Mucosa of descending colon (tissue), 3 donors: ENCODE measurements at regions not wholly inside any gene's neighbourhood (a gene's known extent, or its start where the extent isn't known, plus 50 kb on each side); places are given as distances from the start of the nearest gene placed in this dataset.
A peak's percentile ranks its signal among the peaks of the same experiment; 100 is the strongest.

Experiments used
- ATAC-seq: fragments of 200-7000 bp; cut with Tn5 transposase; one replicate; pipeline ENCODE4 v1.9.1; 2020; ENCODE audit warnings: mild to moderate bottlenecking, moderate library complexity
- DNase-seq, 3 donors: peaks; one replicate each; pipeline ENCODE4 v3.0.0-alpha.2; 2020
- H3K36me3 ChIP-seq: fragments of 200-600 bp; one replicate; pipeline ENCODE4 v1.8.0; 2021; ENCODE audit warnings: low read depth, mild to moderate bottlenecking
- H3K4me1 ChIP-seq: fragments of 200-600 bp; one replicate; pipeline ENCODE4 v1.8.0; 2021; ENCODE audit warnings: low read depth, mild to moderate bottlenecking
- H3K4me3 ChIP-seq: fragments of 200-600 bp; one replicate; pipeline ENCODE4 v1.8.0; 2021; ENCODE audit warnings: mild to moderate bottlenecking
- H3K9me3 ChIP-seq: fragments of 200-600 bp; one replicate; pipeline ENCODE4 v1.8.0; 2021; ENCODE audit warnings: mild to moderate bottlenecking
- intact Hi-C, 2 donors: fragments of 100-400 bp; cut with DNase I in 1 of 2; cut with micrococcal nuclease in 1 of 2; formaldehyde crosslinking; loops; one replicate each; pipeline versions ENCODE4 v1.11.0 to v1.11.1; 2022; cut with DNase I, micrococcal nuclease
- TF ChIP-seq, protein P1 (sequence below): fragments of 200-600 bp; IDR thresholded peaks from one replicate; pipeline ENCODE4 v1.8.0; 2022; ENCODE audit warnings: antibody characterized with exemption, mild to moderate bottlenecking
- donor health status: DM: no; HTN: no; CAD: no; lungs with moderate emphysema.
- donor health status: DM: no; HTN: no; CAD: no.
- donor health status: DM: no; HTN: yes; CAD: no.

DNA sequence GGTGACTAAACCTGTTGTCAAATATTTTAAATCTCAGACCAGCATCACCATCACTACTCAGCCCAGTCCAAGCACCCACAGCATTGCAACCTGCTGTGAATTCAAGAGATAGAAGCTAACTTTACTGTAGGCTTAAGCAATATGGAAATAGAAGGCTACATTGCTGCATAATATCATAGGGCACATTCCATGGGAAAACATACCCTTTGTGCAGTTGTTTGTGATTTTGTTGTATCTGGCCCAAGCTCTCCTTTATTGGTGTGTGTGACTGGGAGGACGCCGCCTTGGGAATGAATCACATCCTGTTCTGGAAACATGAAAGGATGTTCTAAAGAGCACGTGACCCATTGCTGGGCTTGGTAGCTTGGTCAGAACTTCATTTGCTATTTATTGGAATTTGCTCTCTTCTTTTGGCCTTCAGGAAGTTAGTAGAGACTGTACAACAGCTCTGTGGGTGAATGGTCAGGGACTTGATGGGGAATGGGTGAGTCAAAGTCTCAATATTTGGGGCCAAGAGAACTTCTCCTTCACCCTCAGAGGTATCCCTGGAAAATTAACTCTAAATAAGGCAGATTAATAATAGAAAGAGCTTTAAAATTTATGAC, 106.8 kb upstream of the SERPINE2 start:
- H3K36me3 ChIP-seq: no peaks in the 10 kb centered on the region
- intact Hi-C loops: no loop called here
- ATAC-seq (peak; percentile 83), DNase-seq (peak in 1 of 3 donors; percentile 59)
- peaks cover 7% of the 10 kb centered on the region for H3K4me1 ChIP-seq
- TF ChIP-seq, protein P1, sequence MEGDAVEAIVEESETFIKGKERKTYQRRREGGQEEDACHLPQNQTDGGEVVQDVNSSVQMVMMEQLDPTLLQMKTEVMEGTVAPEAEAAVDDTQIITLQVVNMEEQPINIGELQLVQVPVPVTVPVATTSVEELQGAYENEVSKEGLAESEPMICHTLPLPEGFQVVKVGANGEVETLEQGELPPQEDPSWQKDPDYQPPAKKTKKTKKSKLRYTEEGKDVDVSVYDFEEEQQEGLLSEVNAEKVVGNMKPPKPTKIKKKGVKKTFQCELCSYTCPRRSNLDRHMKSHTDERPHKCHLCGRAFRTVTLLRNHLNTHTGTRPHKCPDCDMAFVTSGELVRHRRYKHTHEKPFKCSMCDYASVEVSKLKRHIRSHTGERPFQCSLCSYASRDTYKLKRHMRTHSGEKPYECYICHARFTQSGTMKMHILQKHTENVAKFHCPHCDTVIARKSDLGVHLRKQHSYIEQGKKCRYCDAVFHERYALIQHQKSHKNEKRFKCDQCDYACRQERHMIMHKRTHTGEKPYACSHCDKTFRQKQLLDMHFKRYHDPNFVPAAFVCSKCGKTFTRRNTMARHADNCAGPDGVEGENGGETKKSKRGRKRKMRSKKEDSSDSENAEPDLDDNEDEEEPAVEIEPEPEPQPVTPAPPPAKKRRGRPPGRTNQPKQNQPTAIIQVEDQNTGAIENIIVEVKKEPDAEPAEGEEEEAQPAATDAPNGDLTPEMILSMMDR: no peak
- no peak overlapping the region for H3K4me3 ChIP-seq
- no peaks in the 10 kb centered on the region for H3K9me3 ChIP-seq

DNA sequence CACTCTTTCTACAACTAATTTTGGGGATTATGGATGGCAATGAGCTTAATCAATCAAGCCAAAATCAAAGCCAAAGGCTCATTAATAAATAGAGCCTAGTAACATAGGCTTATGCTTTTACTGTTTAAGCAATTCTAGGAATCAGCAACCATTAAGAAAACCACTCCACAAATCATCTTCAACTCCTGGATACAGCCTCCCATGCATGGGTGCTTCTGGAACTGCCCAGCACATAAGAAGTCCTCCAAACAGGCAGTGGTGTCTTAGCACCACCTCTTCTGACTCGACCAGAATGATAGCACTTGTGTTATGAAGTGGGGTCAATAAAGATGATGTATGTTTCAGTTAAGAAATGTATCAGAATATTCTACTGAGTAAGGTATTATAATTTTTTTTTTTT, 104.4 kb upstream of the SERPINE2 start:
- Histone ChIP-seq H3K9me3 (no peaks in the 10 kb centered on the region), H3K36me3 (no peaks in the 10 kb centered on the region), H3K4me3 (no peak overlapping the region), H3K4me1 (peaks cover 7% of the 10 kb centered on the region)
- no peak for ATAC-seq
- no peak for DNase-seq
- intact Hi-C loops: no loop called here
- TF ChIP-seq, protein P1: no peak

DNA sequence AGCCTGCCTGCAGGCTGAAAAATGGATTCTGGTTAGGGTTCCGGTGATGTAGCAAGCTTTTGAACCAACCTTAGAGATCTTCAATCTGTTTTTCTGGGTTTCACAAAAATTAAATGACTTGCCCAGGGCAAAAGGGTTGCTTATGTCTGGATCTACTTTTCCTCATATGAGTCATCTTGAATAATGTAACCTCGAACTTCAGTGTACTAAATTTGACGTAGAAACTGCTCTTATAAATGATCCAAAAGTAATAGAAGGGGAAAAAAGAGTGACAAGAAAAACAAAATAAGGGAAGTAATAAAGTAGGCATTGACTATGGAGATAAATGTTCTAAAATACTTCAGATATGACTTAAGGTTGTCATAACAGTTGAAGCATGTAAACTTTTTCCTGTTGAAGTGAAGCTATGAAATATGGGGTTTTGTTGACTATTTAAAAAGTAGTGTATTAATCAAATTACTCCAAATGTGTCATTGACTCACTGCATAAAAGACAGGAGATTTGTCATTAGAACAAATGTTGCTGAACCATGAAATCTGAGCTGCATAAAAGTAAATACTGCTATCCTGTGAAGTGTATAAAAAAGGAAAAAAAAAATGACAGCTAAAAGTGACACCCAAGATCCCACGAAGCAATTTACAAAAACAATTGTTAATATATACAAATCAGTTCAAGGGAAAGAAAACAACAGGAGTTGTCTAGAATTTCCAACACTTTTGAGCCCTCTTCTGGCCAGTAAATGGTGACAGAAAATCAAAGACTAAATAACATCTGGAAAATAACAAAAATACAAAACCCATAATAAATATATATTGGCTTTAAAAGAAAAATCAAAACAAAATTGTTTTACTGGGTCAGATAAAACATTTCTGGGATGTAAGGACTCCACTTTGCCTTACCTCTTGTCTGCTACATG, 103.6 kb upstream of the SERPINE2 start:
- Histone ChIP-seq H3K4me1 (peaks cover 7% of the 10 kb centered on the region), H3K4me3 (no peak overlapping the region), H3K36me3 (no peaks in the 10 kb centered on the region), H3K9me3 (no peaks in the 10 kb centered on the region)
- DNase-seq: no peak
- no peak for ATAC-seq
- intact Hi-C loops: no loop called here
- TF ChIP-seq, protein P1: no peak

DNA sequence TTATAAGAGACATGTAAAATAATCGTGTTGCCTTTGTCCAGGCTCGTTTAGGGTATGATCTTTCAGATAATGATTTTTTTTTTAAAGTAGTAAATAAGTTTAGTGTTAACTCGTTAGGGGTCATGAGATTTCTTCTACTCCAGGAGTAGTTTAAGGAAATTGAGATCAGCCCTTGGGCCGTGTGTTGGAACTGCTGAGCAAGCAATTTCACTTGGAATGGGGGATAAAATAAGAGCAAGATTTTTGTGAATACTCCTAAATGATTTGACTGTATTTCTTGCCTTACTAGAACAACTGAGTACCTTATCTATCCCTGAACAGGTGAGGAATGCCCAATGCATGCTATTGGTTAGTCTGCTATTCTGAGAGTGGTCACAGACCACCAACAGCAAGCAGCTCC, 102.2 kb upstream of the SERPINE2 start:
- no peak overlapping the region for H3K4me3 ChIP-seq
- H3K4me1 ChIP-seq: no peaks in the 10 kb centered on the region
- H3K36me3 ChIP-seq: no peaks in the 10 kb centered on the region
- no peak for ATAC-seq
- no peaks in the 10 kb centered on the region for H3K9me3 ChIP-seq
- intact Hi-C loops: no loop called here
- DNase-seq: no peak
- TF ChIP-seq, protein P1: no peak

DNA sequence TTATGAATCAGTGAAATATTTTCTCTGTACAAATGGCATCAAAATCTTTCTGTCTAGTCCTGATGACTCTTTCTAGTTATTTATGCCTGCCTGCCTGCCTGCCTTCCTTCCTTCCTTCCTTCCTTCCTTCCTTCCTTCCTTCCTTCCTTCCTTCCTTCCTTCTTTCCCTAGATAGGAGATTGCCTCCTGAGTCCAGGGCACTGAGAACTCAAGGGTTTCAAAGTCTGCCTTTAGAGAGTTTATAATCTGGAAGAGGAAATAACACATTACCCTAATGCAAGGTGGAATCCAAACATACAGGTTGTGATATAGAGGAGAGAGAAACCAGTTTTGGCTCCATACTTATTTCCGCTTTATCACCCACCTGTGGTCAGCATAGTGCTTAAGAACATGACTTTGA, 98.1 kb upstream of the SERPINE2 start:
- Histone ChIP-seq H3K36me3 (no peaks in the 10 kb centered on the region), H3K4me1 (no peaks in the 10 kb centered on the region), H3K4me3 (no peak overlapping the region), H3K9me3 (no peaks in the 10 kb centered on the region)
- no peak for ATAC-seq
- DNase-seq: no peak
- intact Hi-C loops: no loop called here
- TF ChIP-seq, protein P1: no peak
